Fibroblast of peridontal ligament (primary cell): ENCODE measurements at regions not wholly inside any gene's neighbourhood (a gene's known extent, or its start where the extent isn't known, plus 50 kb on each side); places are given as distances from the start of the nearest gene placed in this dataset.
"Not testable (repeated sequence)": the region's sequence is repeated elsewhere in the genome, so short reads cannot be mapped to it uniquely, and the experiment has no call there.

ENCODE experiments used
- DNase-seq: peaks from one replicate; pipeline ENCODE4 v3.0.0-alpha.2; 2010; ENCODE audit errors: extremely low read depth

- no peak for DNase-seq
These were observed 253.9 kb downstream of the AGTPBP1 start for GRCh38 chr9:85487872-85488271.

- no peak for DNase-seq
These were observed 257.5 kb downstream of the AGTPBP1 start for GRCh38 chr9:85484235-85484634.

GRCh38 chr9:85483208-85483607 is 258.5 kb downstream of the AGTPBP1 start:
- DNase-seq, result no peak

GRCh38 chr9:85479305-85479704 is 262.4 kb downstream of the AGTPBP1 start:
- no peak for DNase-seq

GRCh38 chr9:85478847-85479246 is 262.9 kb downstream of the AGTPBP1 start:
- no peak for DNase-seq

- DNase-seq, result not testable (repeated sequence)
These were observed 266.9 kb downstream of the AGTPBP1 start for GRCh38 chr9:85474896-85475295.

- no peak for DNase-seq
These were observed 270.0 kb downstream of the AGTPBP1 start for GRCh38 chr9:85471791-85472190.

- no peak for DNase-seq
These were observed 272.7 kb downstream of the AGTPBP1 start for GRCh38 chr9:85469041-85469440.

- no peak for DNase-seq
These were observed 274.9 kb downstream of the AGTPBP1 start for GRCh38 chr9:85466834-85467233.

- DNase-seq, result not testable (repeated sequence)
These were observed 283.5 kb downstream of the AGTPBP1 start for GRCh38 chr9:85458114-85458864.

GRCh38 chr9:85453850-85454249 is 287.9 kb downstream of the AGTPBP1 start:
- DNase-seq, result no peak

- DNase-seq, result no peak
These were observed 288.9 kb downstream of the AGTPBP1 start for GRCh38 chr9:85452841-85453240.

GRCh38 chr9:85451680-85452079 is 290.1 kb downstream of the AGTPBP1 start:
- DNase-seq, result no peak

GRCh38 chr9:85445887-85446286 is 295.9 kb downstream of the AGTPBP1 start:
- no peak for DNase-seq

- DNase-seq, result no peak
These were observed 297.5 kb downstream of the AGTPBP1 start for GRCh38 chr9:85444243-85444642.

- no peak for DNase-seq
These were observed 298.6 kb downstream of the AGTPBP1 start for GRCh38 chr9:85443190-85443598.

GRCh38 chr9:85439791-85440190 is 302.0 kb downstream of the AGTPBP1 start:
- no peak for DNase-seq

- not testable (repeated sequence) for DNase-seq
These were observed 307.8 kb downstream of the AGTPBP1 start for GRCh38 chr9:85433956-85434355.

- DNase-seq, result not testable (repeated sequence)
These were observed 308.2 kb downstream of the AGTPBP1 start for GRCh38 chr9:85433551-85433950.

- DNase-seq, result no peak
These were observed 308.7 kb downstream of the AGTPBP1 start for GRCh38 chr9:85433046-85433445.

GRCh38 chr9:85432599-85432998 is 309.2 kb downstream of the AGTPBP1 start:
- no peak for DNase-seq

GRCh38 chr9:85431339-85432102 is 310.2 kb downstream of the AGTPBP1 start:
- no peak for DNase-seq

GRCh38 chr9:85430659-85431338 is 311.0 kb downstream of the AGTPBP1 start:
- no peak for DNase-seq
